Astrocyte (in vitro differentiated cells and primary cell): ENCODE measurements at regions not wholly inside any gene's neighbourhood (a gene's known extent, or its start where the extent isn't known, plus 50 kb on each side); places are given as distances from the start of the nearest gene placed in this dataset.

Experiments
- CTCF ChIP-seq: IDR thresholded peaks from 2 replicates; pipeline ENCODE4 v1.5.1; 2011; ENCODE audit warnings: low read depth, mild to moderate bottlenecking, inconsistent platforms, low read length, moderate library complexity; ENCODE audit not compliant: insufficient read depth
- EZH2 ChIP-seq: IDR thresholded peaks from 2 replicates; pipeline ENCODE4 v1.6.1; 2012; ENCODE audit warnings: mild to moderate bottlenecking, low read length, inconsistent platforms; ENCODE audit not compliant: insufficient read depth

DNA sequence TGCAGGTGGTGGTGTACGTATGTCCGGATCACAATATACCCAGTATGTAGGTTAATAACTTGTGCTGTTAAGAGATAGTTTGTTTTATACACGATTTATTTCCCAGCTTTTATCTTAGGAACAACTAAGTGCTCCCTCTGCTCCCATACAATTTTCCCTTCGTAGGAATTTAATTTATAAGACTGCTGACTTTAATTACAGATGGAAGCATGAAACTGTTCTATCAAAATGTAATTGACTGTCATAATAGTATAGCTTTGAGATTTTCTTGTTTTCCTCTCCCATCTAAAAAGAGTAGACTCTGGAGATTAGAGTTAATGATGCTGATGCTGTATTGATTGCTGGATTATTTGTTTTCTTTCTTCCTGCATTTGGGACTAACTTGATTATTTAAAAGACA is 370.7 kb upstream of the SGO1 start:
- no peak for TF ChIP-seq CTCF
- TF ChIP-seq EZH2 = no peak
